ENCODE measurements at regions not wholly inside any gene's neighbourhood (a gene's known extent, or its start where the extent isn't known, plus 50 kb on each side); places are given as distances from the start of the nearest gene placed in this dataset.
"Not testable (repeated sequence)": the region's sequence is repeated elsewhere in the genome, so short reads cannot be mapped to it uniquely, and the experiment has no call there.

- ATAC-seq: no peak
Observed at GRCh38 chr21:36247316-36248010, 72.5 kb upstream of the MORC3 start.

GRCh38 chr21:36249576-36250422, 70.2 kb upstream of the MORC3 start:
- DNase-seq (no peak), ATAC-seq (no peak)

More at GRCh38 chr21:36247316-36248010, 72.5 kb upstream of the MORC3 start:
- DNase-seq: no peak

- no peak for ATAC-seq
Observed at GRCh38 chr21:36250423-36251075, 69.4 kb upstream of the MORC3 start.

GRCh38 chr21:36254106-36254941, 65.7 kb upstream of the MORC3 start:
- ATAC-seq (peak; percentile 14), DNase-seq (no peak)

More at GRCh38 chr21:36250423-36251075, 69.4 kb upstream of the MORC3 start:
- no peak for DNase-seq

GRCh38 chr21:36255663-36256062, 64.3 kb upstream of the MORC3 start:
- ATAC-seq (no peak), DNase-seq (no peak)

GRCh38 chr21:36257657-36258056, 62.3 kb upstream of the MORC3 start:
- no peak for DNase-seq
- no peak for ATAC-seq

GRCh38 chr21:36260030-36260787, 59.8 kb upstream of the MORC3 start:
- ATAC-seq (peak; percentile 56), DNase-seq (peak; percentile 44)

- DNase-seq (no peak), ATAC-seq (no peak)
Observed at GRCh38 chr21:36260802-36261201, 59.2 kb upstream of the MORC3 start.

GRCh38 chr21:36261459-36261858, 58.5 kb upstream of the MORC3 start:
- ATAC-seq (no peak), DNase-seq (no peak)

- no peak for ATAC-seq
- no peak for DNase-seq
Observed at GRCh38 chr21:36263797-36264196, 56.2 kb upstream of the MORC3 start.

GRCh38 chr21:36265431-36265830, 54.6 kb upstream of the MORC3 start:
- no peak for ATAC-seq
- no peak for DNase-seq

- DNase-seq, ATAC-seq: not testable (repeated sequence)
Observed at GRCh38 chr21:36267828-36268227, 52.2 kb upstream of the MORC3 start.

- DNase-seq, ATAC-seq: not testable (repeated sequence)
Observed at GRCh38 chr21:36268264-36268663, 51.7 kb upstream of the MORC3 start.
